CD14-positive monocyte (primary cell): ENCODE measurements at regions not wholly inside any gene's neighbourhood (a gene's known extent, or its start where the extent isn't known, plus 50 kb on each side); places are given as distances from the start of the nearest gene placed in this dataset.

Experiments
- DNase-seq, 3 donors: peaks; one replicate each; pipeline ENCODE4 v3.0.0-alpha.2; 2011 to 2022
- H2AFZ ChIP-seq: 2 replicates; pipeline ENCODE4 v1.6.0; 2012; ENCODE audit warnings: mild to moderate bottlenecking, low read depth, low read length, inconsistent platforms; ENCODE audit not compliant: insufficient read depth, poor library complexity, severe bottlenecking
- H3K27ac ChIP-seq, 2 donors: 1 replicate in 1 of 2; 2 replicates in 1 of 2; pipeline ENCODE4 v1.5.1; 2012 to 2013; ENCODE audit warnings: low read length in 2 of 2, control low read depth in 1 of 2, inconsistent platforms in 1 of 2, low read depth in 1 of 2, mild to moderate bottlenecking in 1 of 2
- H3K27me3 ChIP-seq, 2 donors: one replicate each; pipeline versions ENCODE4 v1.6.0 to v1.6.1; 2011 to 2013; ENCODE audit warnings: low read length in 2 of 2; ENCODE audit not compliant: control insufficient read depth in 2 of 2, insufficient read depth in 2 of 2
- H3K36me3 ChIP-seq, 2 donors: replicated peaks in 1 of 2; 1 replicate in 1 of 2; 2 replicates in 1 of 2; pipeline versions ENCODE4 v1.5.1 to v1.6.1; 2012 to 2013; ENCODE audit warnings: low read length in 2 of 2, control low read depth in 1 of 2, inconsistent platforms in 1 of 2, mild to moderate bottlenecking in 1 of 2; ENCODE audit not compliant: insufficient read depth in 2 of 2, control insufficient read depth in 1 of 2
- H3K4me1 ChIP-seq, 2 donors: 1 replicate in 1 of 2; 2 replicates in 1 of 2; pipeline versions ENCODE4 v1.5.1 to v1.6.1; 2012 to 2013; ENCODE audit warnings: low read length in 2 of 2, control low read depth in 1 of 2, inconsistent platforms in 1 of 2, mild to moderate bottlenecking in 1 of 2, moderate library complexity in 1 of 2; ENCODE audit not compliant: insufficient read depth in 2 of 2, control insufficient read depth in 1 of 2
- H3K4me2 ChIP-seq: replicated peaks from 2 replicates; pipeline ENCODE3; 2012; ENCODE audit warnings: low read length, moderate library complexity, mild to moderate bottlenecking; ENCODE audit not compliant: poor library complexity, severe bottlenecking; ENCODE audit errors: extremely low read depth
- H3K4me3 ChIP-seq, 3 experiments: fragments of 200-600 bp in 1 of 3; sonication (generic) in 1 of 3; replicated peaks in 1 of 3; 1 replicate in 2 of 3; 2 replicates in 1 of 3; pipeline ENCODE4 v1.5.1; 2011 to 2013; ENCODE audit warnings: low read length in 3 of 3, mild to moderate bottlenecking in 3 of 3, control low read depth in 2 of 3, low read depth in 2 of 3, inconsistent platforms in 1 of 3, moderate library complexity in 1 of 3
- H3K79me2 ChIP-seq: 2 replicates; pipeline ENCODE4 v1.6.0; 2012; ENCODE audit warnings: mild to moderate bottlenecking, control low read depth, inconsistent platforms, low read length, moderate library complexity; ENCODE audit not compliant: insufficient read depth
- H3K9ac ChIP-seq: 2 replicates; pipeline ENCODE4 v1.6.0; 2017; ENCODE audit warnings: low read length, mild to moderate bottlenecking; ENCODE audit not compliant: insufficient read depth, poor library complexity, severe bottlenecking
- H3K9me3 ChIP-seq, 2 donors: replicated peaks in 1 of 2; 1 replicate in 1 of 2; 2 replicates in 1 of 2; pipeline versions ENCODE4 v1.5.1 to v1.6.1; 2012 to 2013; ENCODE audit warnings: low read length in 2 of 2, control low read depth in 1 of 2; ENCODE audit not compliant: control insufficient read depth in 1 of 2, insufficient read depth in 1 of 2
- H4K20me1 ChIP-seq: 2 replicates; pipeline ENCODE4 v1.6.0; 2012; ENCODE audit warnings: mild to moderate bottlenecking, low read length, control low read depth, moderate library complexity; ENCODE audit not compliant: insufficient read depth
- H3K27ac Mint-ChIP-seq, 7 donors: one replicate each; pipeline ENCODE4 v1.8.0; 2020; ENCODE audit warnings: mild to moderate bottlenecking in 7 of 7, mixed read lengths in 7 of 7, moderate library complexity in 6 of 7, inconsistent platforms in 2 of 7
- H3K27me3 Mint-ChIP-seq, 3 donors: one replicate each; pipeline ENCODE4 v1.8.0; 2021 to 2022; ENCODE audit warnings: low read depth in 3 of 3, mild to moderate bottlenecking in 3 of 3, mixed read lengths in 3 of 3, moderate library complexity in 3 of 3, inconsistent platforms in 1 of 3
- H3K36me3 Mint-ChIP-seq, 2 donors: one replicate each; pipeline ENCODE4 v1.8.0; 2020; ENCODE audit warnings: mixed read lengths in 2 of 2, inconsistent platforms in 1 of 2, mild to moderate bottlenecking in 1 of 2
- H3K4me1 Mint-ChIP-seq: one replicate; pipeline ENCODE4 v1.8.0; 2020; ENCODE audit warnings: mild to moderate bottlenecking, mixed read lengths
- H3K4me3 Mint-ChIP-seq, 2 donors: one replicate each; pipeline ENCODE4 v1.8.0; 2020; ENCODE audit warnings: mild to moderate bottlenecking in 2 of 2, mixed read lengths in 2 of 2, moderate library complexity in 1 of 2
- H3K9me3 Mint-ChIP-seq, 7 donors: one replicate each; pipeline ENCODE4 v1.8.0; 2020 to 2022; ENCODE audit warnings: mixed read lengths in 7 of 7, mild to moderate bottlenecking in 6 of 7, moderate library complexity in 6 of 7, inconsistent platforms in 2 of 7
- CTCF ChIP-seq: fragments of 200-600 bp; IDR thresholded peaks from one replicate; pipeline ENCODE4 v1.8.0; 2022; ENCODE audit warnings: antibody characterized with exemption, mild to moderate bottlenecking
- WGBS: methylation state at CpG from one replicate; pipeline ENCODE4 v1.1.5; 2013; ENCODE audit warnings: missing lambda C conversion rate; ENCODE audit not compliant: insufficient coverage; 5-methylcytosine and 5-hydroxymethylcytosine counted together
- intact Hi-C, 2 donors: fragments of 100-400 bp; cut with micrococcal nuclease; formaldehyde crosslinking; loops; one replicate each; pipeline versions ENCODE4 v1.15.0 to v1.15.1; 2023

GRCh38 chr2:2720351-2720750 is 389.3 kb upstream of the MYT1L start:
- no peak overlapping the region for H2AFZ ChIP-seq
- no peak overlapping the region for H3K27ac ChIP-seq
- Mint-ChIP-seq H3K27me3 (peaks cover 35 to 47% (median 42%) of the 10 kb centered on the region in 3 donors), H3K36me3 (no peaks in the 10 kb centered on the region), H3K4me3 (peak overlapping the region in 1 of 2 donors; percentile 17), H3K4me1 (no peaks in the 10 kb centered on the region), H3K27ac (no peak overlapping the region), H3K9me3 (peaks cover 0 to 8% (median 1%) of the 10 kb centered on the region in 7 donors)
- no peaks in the 10 kb centered on the region for H4K20me1 ChIP-seq
- no peak overlapping the region for H3K4me2 ChIP-seq
- H3K4me1 ChIP-seq = no peaks in the 10 kb centered on the region
- H3K36me3 ChIP-seq = no peaks in the 10 kb centered on the region
- H3K79me2 ChIP-seq = no peaks in the 10 kb centered on the region
- H3K9ac ChIP-seq = no peak overlapping the region
- no peak for TF ChIP-seq CTCF
- DNase-seq = no peak
- intact Hi-C loops = no loop called here
- H3K27me3 ChIP-seq = peaks cover 0 to 20% of the 10 kb centered on the region in 2 donors
- H3K9me3 ChIP-seq = no peaks in the 10 kb centered on the region
- WGBS = 85% methylated on average over 9 of the region's 9 CpGs
- no peak overlapping the region for H3K4me3 ChIP-seq

- WGBS = 82% methylated on average over 8 of the region's 8 CpGs
- Histone ChIP-seq H3K36me3 (no peaks in the 10 kb centered on the region), H3K79me2 (no peaks in the 10 kb centered on the region), H3K9ac (no peak overlapping the region), H3K9me3 (no peaks in the 10 kb centered on the region), H3K4me2 (no peak overlapping the region), H2AFZ (no peak overlapping the region), H4K20me1 (no peaks in the 10 kb centered on the region), H3K27ac (no peak overlapping the region), H3K4me1 (peaks cover 0 to 5% of the 10 kb centered on the region in 2 donors), H3K27me3 (peaks cover 0 to 23% of the 10 kb centered on the region in 2 donors), H3K4me3 (no peak overlapping the region)
- intact Hi-C loops = no loop called here
- Mint-ChIP-seq H3K4me1 (peaks cover 1% of the 10 kb centered on the region), H3K36me3 (no peaks in the 10 kb centered on the region), H3K27ac (peak overlapping the region in 1 of 7 donors; percentile 73), H3K27me3 (peaks cover 36 to 52% (median 44%) of the 10 kb centered on the region in 3 donors), H3K9me3 (peaks cover 0 to 8% (median 1%) of the 10 kb centered on the region in 7 donors), H3K4me3 (peak overlapping the region in 1 of 2 donors; percentile 17)
- no peak for TF ChIP-seq CTCF
- DNase-seq = no peak
Observed at GRCh38 chr2:2719781-2720180, 388.7 kb upstream of the MYT1L start.
